Neuronal stem cell (in vitro differentiated cells): ENCODE measurements at regions not wholly inside any gene's neighbourhood (a gene's known extent, or its start where the extent isn't known, plus 50 kb on each side); places are given as distances from the start of the nearest gene placed in this dataset.

ENCODE experiments used
- DNase-seq: peaks from one replicate; pipeline ENCODE4 v3.0.0-alpha.2; 2013; ENCODE audit warnings: low spot score
- H2AFZ ChIP-seq: one replicate; pipeline ENCODE4 v1.6.1; 2013; ENCODE audit warnings: mild to moderate bottlenecking, low read length, inconsistent platforms
- H2AK5ac ChIP-seq: 2 replicates; pipeline ENCODE4 v1.6.1; 2013; ENCODE audit warnings: low read depth, mild to moderate bottlenecking, inconsistent platforms, low read length, moderate library complexity, mixed read lengths
- H2BK120ac ChIP-seq: 2 replicates; pipeline ENCODE4 v1.6.1; 2013; ENCODE audit warnings: low read depth, mild to moderate bottlenecking, inconsistent platforms, low read length, moderate library complexity, mixed read lengths
- H2BK12ac ChIP-seq: one replicate; pipeline ENCODE4 v1.6.1; 2013; ENCODE audit warnings: low read length, inconsistent platforms
- H2BK15ac ChIP-seq: 2 replicates; pipeline ENCODE4 v1.6.1; 2013; ENCODE audit warnings: mild to moderate bottlenecking, low read length, inconsistent platforms, mixed read lengths
- H2BK5ac ChIP-seq: one replicate; pipeline ENCODE4 v1.6.1; 2013; ENCODE audit warnings: inconsistent platforms, mild to moderate bottlenecking, low read length, moderate library complexity
- H3K14ac ChIP-seq: one replicate; pipeline ENCODE4 v1.6.1; 2013; ENCODE audit warnings: low read length, inconsistent platforms
- H3K18ac ChIP-seq: 2 replicates; pipeline ENCODE4 v1.6.1; 2013; ENCODE audit warnings: low read length, inconsistent platforms
- H3K23ac ChIP-seq: 2 replicates; pipeline ENCODE4 v1.6.1; 2013; ENCODE audit warnings: low read depth, mild to moderate bottlenecking, mixed read lengths, low read length, inconsistent platforms; ENCODE audit not compliant: poor library complexity
- H3K27ac ChIP-seq: replicated peaks from 3 replicates; pipeline ENCODE4 v1.5.1; 2013; ENCODE audit warnings: low read length, inconsistent platforms
- H3K27me3 ChIP-seq, 3 experiments: 2 replicates each; pipeline ENCODE4 v1.6.1; 2013; ENCODE audit warnings: low read length in 3 of 3, mild to moderate bottlenecking in 2 of 3, inconsistent platforms in 1 of 3, low read depth in 1 of 3, mixed read lengths in 1 of 3, moderate library complexity in 1 of 3; ENCODE audit not compliant: control insufficient read depth in 3 of 3, insufficient read depth in 3 of 3
- H3K36me3 ChIP-seq, 2 donors: replicated peaks in 1 of 2; 2 replicates each; pipeline ENCODE4 v1.6.1; 2013; ENCODE audit warnings: low read length in 2 of 2; ENCODE audit not compliant: control insufficient read depth in 2 of 2, insufficient read depth in 2 of 2
- H3K4ac ChIP-seq: 2 replicates; pipeline ENCODE4 v1.6.1; 2013; ENCODE audit warnings: inconsistent platforms, mild to moderate bottlenecking, low read length, moderate library complexity
- H3K4me1 ChIP-seq, 2 donors: 1 replicate in 1 of 2; 2 replicates in 1 of 2; pipeline ENCODE4 v1.6.1; 2013; ENCODE audit warnings: low read length in 2 of 2, low read depth in 1 of 2; ENCODE audit not compliant: control insufficient read depth in 2 of 2, insufficient read depth in 1 of 2
- H3K4me2 ChIP-seq: one replicate; pipeline ENCODE4 v1.6.1; 2013; ENCODE audit warnings: mild to moderate bottlenecking, low read length, inconsistent platforms; ENCODE audit not compliant: insufficient read depth, poor library complexity, severe bottlenecking
- H3K4me3 ChIP-seq, 2 donors: 2 replicates each; pipeline ENCODE4 v1.5.1; 2013; ENCODE audit warnings: low read length in 2 of 2, mild to moderate bottlenecking in 2 of 2, inconsistent platforms in 1 of 2, moderate library complexity in 1 of 2
- H3K79me1 ChIP-seq: one replicate; pipeline ENCODE4 v1.6.1; 2013; ENCODE audit warnings: low read depth, mild to moderate bottlenecking, inconsistent platforms, low read length, moderate library complexity
- H3K9ac ChIP-seq: one replicate; pipeline ENCODE4 v1.6.1; 2013; ENCODE audit warnings: mild to moderate bottlenecking, low read depth, low read length, inconsistent platforms; ENCODE audit not compliant: poor library complexity
- H3K9me3 ChIP-seq, 2 donors: replicated peaks in 1 of 2; 2 replicates each; pipeline versions ENCODE3 to v1.6.1; 2013; ENCODE audit warnings: low read length in 2 of 2, mild to moderate bottlenecking in 2 of 2, inconsistent platforms in 1 of 2, low read depth in 1 of 2, mixed read lengths in 1 of 2, moderate library complexity in 1 of 2; ENCODE audit not compliant: control insufficient read depth in 2 of 2, insufficient read depth in 1 of 2
- H4K8ac ChIP-seq: one replicate; pipeline ENCODE4 v1.6.1; 2013; ENCODE audit warnings: low read depth, mild to moderate bottlenecking, inconsistent platforms, low read length, moderate library complexity
- H4K91ac ChIP-seq: one replicate; pipeline ENCODE4 v1.6.1; 2013; ENCODE audit warnings: low read length, low read depth, mild to moderate bottlenecking, inconsistent platforms; ENCODE audit not compliant: poor library complexity
- WGBS, 2 donors: extraction: QIAGEN DNeasy Blood & Tissue Kit; methylation state at CpG; one replicate each; pipeline ENCODE4 v1.1.7; 2013; ENCODE audit warnings: missing lambda C conversion rate in 2 of 2, mixed read lengths in 1 of 2; ENCODE audit not compliant: insufficient read length in 2 of 2, insufficient replicate concordance in 1 of 2; ENCODE audit errors: extremely low coverage in 2 of 2; 5-methylcytosine and 5-hydroxymethylcytosine counted together

- Histone ChIP-seq H3K36me3 (no peaks in the 10 kb centered on the region), H3K4me3 (no peak overlapping the region), H3K14ac (no peak overlapping the region), H3K4me1 (peaks cover 0 to 3% of the 10 kb centered on the region in 2 donors), H3K9me3 (no peaks in the 10 kb centered on the region), H3K23ac (no peak overlapping the region), H4K91ac (no peak overlapping the region), H2BK120ac (no peak overlapping the region), H4K8ac (no peak overlapping the region), H3K18ac (no peak overlapping the region), H2BK12ac (no peak overlapping the region), H2BK15ac (no peak overlapping the region), H2AFZ (no peak overlapping the region), H3K79me1 (no peaks in the 10 kb centered on the region), H3K27ac (no peak overlapping the region), H3K4me2 (no peak overlapping the region), H2BK5ac (no peak overlapping the region), H3K9ac (no peak overlapping the region), H2AK5ac (no peak overlapping the region), H3K27me3 (no peaks in the 10 kb centered on the region), H3K4ac (no peak overlapping the region)
- no CpG with 5 or more reads among the region's 2 CpGs for WGBS, 2 donors
- DNase-seq, result no peak
Measured at GRCh38 chr3:148146241-148146640, 551.5 kb upstream of the AGTR1 start.

- Histone ChIP-seq H3K9ac (no peak overlapping the region), H4K91ac (no peak overlapping the region), H2BK15ac (no peak overlapping the region), H3K27ac (no peak overlapping the region), H3K23ac (no peak overlapping the region), H3K18ac (no peak overlapping the region), H3K4me1 (peaks cover 0 to 3% of the 10 kb centered on the region in 2 donors), H3K27me3 (no peaks in the 10 kb centered on the region), H4K8ac (no peak overlapping the region), H3K4ac (no peak overlapping the region), H2BK120ac (no peak overlapping the region), H3K4me2 (no peak overlapping the region), H3K36me3 (no peaks in the 10 kb centered on the region), H3K79me1 (no peaks in the 10 kb centered on the region), H2AFZ (peak overlapping the region; percentile 6), H3K9me3 (no peaks in the 10 kb centered on the region), H2BK12ac (no peak overlapping the region), H3K14ac (no peak overlapping the region), H2BK5ac (no peak overlapping the region), H3K4me3 (no peak overlapping the region), H2AK5ac (no peak overlapping the region)
- no peak for DNase-seq
- no CpG with 5 or more reads among the region's 2 CpGs for WGBS, 2 donors
Measured at GRCh38 chr3:148146947-148147826, 550.5 kb upstream of the AGTR1 start.

- no peaks in the 10 kb centered on the region for H3K36me3 ChIP-seq
- DNase-seq, result no peak
- no peak overlapping the region for H3K4me2 ChIP-seq
- no peak overlapping the region for H2AK5ac ChIP-seq
- H3K18ac ChIP-seq, result no peak overlapping the region
- no peak overlapping the region for H2BK15ac ChIP-seq
- H3K4me3 ChIP-seq, result no peak overlapping the region
- H4K8ac ChIP-seq, result no peak overlapping the region
- no peak overlapping the region for H3K4ac ChIP-seq
- no peaks in the 10 kb centered on the region for H3K27me3 ChIP-seq
- no peak overlapping the region for H4K91ac ChIP-seq
- no peak overlapping the region for H2BK12ac ChIP-seq
- no peaks in the 10 kb centered on the region for H3K79me1 ChIP-seq
- H3K23ac ChIP-seq, result no peak overlapping the region
- no peak overlapping the region for H2BK120ac ChIP-seq
- H3K9ac ChIP-seq, result no peak overlapping the region
- no peak overlapping the region for H3K14ac ChIP-seq
- no peaks in the 10 kb centered on the region for H3K9me3 ChIP-seq
- peaks cover 0 to 3% of the 10 kb centered on the region in 2 donors for H3K4me1 ChIP-seq
- no peak overlapping the region for H2AFZ ChIP-seq
- no peak overlapping the region for H3K27ac ChIP-seq
- WGBS, 2 donors, result no CpG with 5 or more reads among the region's 2 CpGs
- H2BK5ac ChIP-seq, result no peak overlapping the region
Measured at GRCh38 chr3:148147903-148148302, 549.8 kb upstream of the AGTR1 start.

GRCh38 chr3:148149556-148149955, 548.1 kb upstream of the AGTR1 start:
- Histone ChIP-seq H2BK120ac (no peak overlapping the region), H3K9me3 (no peaks in the 10 kb centered on the region), H2BK12ac (no peak overlapping the region), H4K8ac (no peak overlapping the region), H3K23ac (no peak overlapping the region), H2AK5ac (no peak overlapping the region), H3K4me2 (no peak overlapping the region), H3K79me1 (no peaks in the 10 kb centered on the region), H3K4ac (no peak overlapping the region), H3K27ac (no peak overlapping the region), H3K4me3 (no peak overlapping the region), H4K91ac (no peak overlapping the region), H3K27me3 (no peaks in the 10 kb centered on the region), H2BK5ac (no peak overlapping the region), H3K14ac (no peak overlapping the region), H3K9ac (no peak overlapping the region), H3K18ac (no peak overlapping the region), H3K36me3 (no peaks in the 10 kb centered on the region), H3K4me1 (peaks cover 0 to 3% of the 10 kb centered on the region in 2 donors), H2AFZ (no peak overlapping the region), H2BK15ac (no peak overlapping the region)
- no CpG with 5 or more reads among the region's 2 CpGs for WGBS, 2 donors
- peak; percentile 14 for DNase-seq
